Natural killer cell treated with Interleukin-12 subunit alpha and Interleukin-12 subunit beta and Interleukin-15 and Interleukin-18, amount 100 ng/mL, for 72 hours (primary cell): ENCODE measurements at regions not wholly inside any gene's neighbourhood (a gene's known extent, or its start where the extent isn't known, plus 50 kb on each side); places are given as distances from the start of the nearest gene placed in this dataset.

ENCODE experiments used
- ATAC-seq, 2 donors: fragments of 150-1000 bp; cut with Tn5 transposase in 1 of 2; sonication (Bioruptor Pico), chemical (Tn5 transposase) in 1 of 2; 2 replicates each; pipeline ENCODE4 v1.10.0; 2021
- DNase-seq: peaks from one replicate; pipeline ENCODE4 v3.0.0; 2022; ENCODE audit warnings: low spot score
- H3K27ac Mint-ChIP-seq, 2 donors: 1 replicate in 1 of 2; 2 replicates in 1 of 2; pipeline ENCODE4 v1.8.0; 2022; ENCODE audit warnings: mixed read lengths in 2 of 2, mild to moderate bottlenecking in 1 of 2, moderate library complexity in 1 of 2
- H3K27me3 Mint-ChIP-seq, 2 donors: 1 replicate in 1 of 2; 2 replicates in 1 of 2; pipeline ENCODE4 v1.8.0; 2022; ENCODE audit warnings: mixed read lengths in 2 of 2
- H3K36me3 Mint-ChIP-seq: one replicate; pipeline ENCODE4 v1.8.0; 2022; ENCODE audit warnings: mixed read lengths
- H3K4me1 Mint-ChIP-seq, 2 donors: 1 replicate in 1 of 2; 2 replicates in 1 of 2; pipeline ENCODE4 v1.8.0; 2022; ENCODE audit warnings: low read depth in 2 of 2, mixed read lengths in 2 of 2, mild to moderate bottlenecking in 1 of 2
- H3K4me3 Mint-ChIP-seq: one replicate; pipeline ENCODE4 v1.8.0; 2022; ENCODE audit warnings: mixed read lengths
- H3K9me3 Mint-ChIP-seq: 2 replicates; pipeline ENCODE4 v1.8.0; 2022; ENCODE audit warnings: mixed read lengths

DNA sequence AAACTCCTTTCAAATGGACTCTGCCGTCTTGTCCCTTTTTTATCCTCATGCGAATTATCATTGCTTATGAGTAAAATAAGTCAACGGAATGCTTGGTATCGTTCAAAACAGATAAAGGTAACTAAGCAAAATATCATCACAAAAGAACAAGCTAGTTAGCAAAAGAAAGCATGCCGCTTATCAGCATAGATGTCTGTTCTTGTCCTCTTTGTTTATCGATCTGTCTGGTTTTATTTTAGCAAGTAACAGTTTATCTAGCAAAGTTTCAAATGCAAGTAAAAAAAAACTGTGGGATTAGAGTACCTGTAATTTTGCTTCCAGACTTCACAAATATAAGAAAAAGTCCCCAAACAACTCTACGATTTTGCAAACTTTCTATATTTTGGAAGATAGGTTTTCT is 561.5 kb downstream of the USP25 start:
- Mint-ChIP-seq H3K36me3 (no peaks in the 10 kb centered on the region), H3K4me3 (no peak overlapping the region), H3K27ac (no peak overlapping the region), H3K4me1 (no peaks in the 10 kb centered on the region), H3K27me3 (no peaks in the 10 kb centered on the region), H3K9me3 (peaks cover 15% of the 10 kb centered on the region)
- DNase-seq: no peak
- no peak for ATAC-seq

DNA sequence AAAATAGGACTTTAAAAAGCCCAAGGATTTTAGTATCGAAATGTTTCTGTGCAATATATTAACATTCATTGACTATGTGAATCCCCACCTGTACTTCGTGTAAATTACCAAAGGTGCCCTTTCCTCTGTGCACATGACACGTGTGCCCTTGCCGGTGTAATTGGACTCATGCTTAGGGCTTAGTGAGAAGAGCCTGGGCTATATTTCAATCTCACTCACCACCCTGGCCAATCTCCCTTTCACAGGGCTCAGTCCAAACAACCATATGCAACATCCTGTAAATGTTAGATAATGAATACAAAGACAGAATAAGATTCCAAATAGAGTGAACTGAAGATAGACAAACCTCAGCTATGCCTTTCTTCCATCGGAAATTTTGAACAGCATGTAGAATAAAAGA is 564.3 kb downstream of the USP25 start:
- Mint-ChIP-seq H3K27me3 (no peaks in the 10 kb centered on the region), H3K36me3 (no peaks in the 10 kb centered on the region), H3K9me3 (peaks cover 19% of the 10 kb centered on the region), H3K27ac (no peak overlapping the region), H3K4me1 (no peaks in the 10 kb centered on the region), H3K4me3 (no peak overlapping the region)
- DNase-seq (no peak), ATAC-seq (no peak)

DNA sequence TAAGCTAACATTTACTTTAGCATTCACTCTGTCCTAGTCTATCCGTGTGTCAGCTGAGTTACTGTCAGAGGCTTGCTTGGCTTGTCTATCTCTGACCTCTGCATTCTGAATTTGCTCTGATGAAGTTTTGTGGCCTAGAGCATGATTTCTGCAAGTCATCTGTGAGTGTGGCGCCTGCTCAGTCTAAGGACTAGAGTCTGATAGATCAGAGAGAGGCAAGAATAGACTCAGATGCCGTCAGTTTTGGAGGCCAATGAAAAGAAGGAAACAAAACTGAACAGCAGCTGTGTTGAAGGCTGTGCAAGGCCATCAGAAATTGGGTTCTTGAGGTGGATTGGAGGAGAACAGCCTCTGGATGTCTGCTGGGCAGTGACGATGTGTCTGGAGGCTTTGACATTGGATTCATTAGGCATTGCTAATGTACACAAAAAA is 573.1 kb downstream of the USP25 start:
- no peaks in the 10 kb centered on the region for H3K27me3 Mint-ChIP-seq
- H3K4me1 Mint-ChIP-seq: no peaks in the 10 kb centered on the region
- no peaks in the 10 kb centered on the region for H3K36me3 Mint-ChIP-seq
- no peak for ATAC-seq
- H3K4me3 Mint-ChIP-seq: no peak overlapping the region
- no peak overlapping the region for H3K27ac Mint-ChIP-seq
- peaks cover 8% of the 10 kb centered on the region for H3K9me3 Mint-ChIP-seq
- no peak for DNase-seq

DNA sequence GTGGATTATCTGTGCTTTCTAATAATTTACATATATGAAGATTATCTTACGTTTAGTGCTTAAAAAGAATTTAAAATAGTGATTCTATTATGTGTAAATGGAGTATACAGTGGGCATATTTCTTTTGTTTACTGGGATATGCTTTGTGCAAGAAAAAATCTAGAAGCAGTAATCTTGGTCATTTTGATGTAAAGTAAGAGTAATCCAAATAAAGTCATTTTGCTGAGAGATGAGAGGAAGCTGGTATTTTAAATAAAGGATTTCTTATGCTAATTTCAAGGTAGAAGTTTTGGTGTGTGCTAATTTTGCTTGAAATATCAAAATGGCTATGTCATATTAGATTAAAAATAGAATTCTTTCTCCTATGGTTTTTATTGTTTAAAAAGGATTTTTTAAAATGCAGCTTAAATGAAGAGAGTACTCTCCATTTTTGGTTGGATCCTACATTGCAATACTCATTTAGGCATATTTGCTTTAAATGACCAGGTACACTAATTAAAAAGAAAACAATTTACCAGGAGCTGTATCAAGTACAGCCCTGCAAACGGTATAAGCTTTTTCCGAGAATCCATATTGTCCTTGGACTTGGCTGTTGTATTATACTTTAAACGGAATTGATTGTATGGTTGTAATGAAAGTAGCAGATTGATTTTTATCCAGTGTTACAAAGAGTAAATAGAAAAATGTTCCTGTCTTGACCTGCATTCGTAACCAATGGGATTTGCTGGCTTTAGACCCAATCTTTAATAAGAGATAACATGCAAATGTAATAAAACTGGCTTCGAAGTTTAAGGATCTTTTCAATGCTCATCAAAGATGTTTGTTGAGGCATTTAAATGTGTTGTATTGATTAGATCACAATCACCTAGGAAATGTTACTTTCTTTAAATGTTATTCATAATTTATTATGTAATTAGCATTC is 574.7 kb downstream of the USP25 start:
- DNase-seq (no peak), ATAC-seq (no peak)
- H3K36me3 Mint-ChIP-seq: no peaks in the 10 kb centered on the region

DNA sequence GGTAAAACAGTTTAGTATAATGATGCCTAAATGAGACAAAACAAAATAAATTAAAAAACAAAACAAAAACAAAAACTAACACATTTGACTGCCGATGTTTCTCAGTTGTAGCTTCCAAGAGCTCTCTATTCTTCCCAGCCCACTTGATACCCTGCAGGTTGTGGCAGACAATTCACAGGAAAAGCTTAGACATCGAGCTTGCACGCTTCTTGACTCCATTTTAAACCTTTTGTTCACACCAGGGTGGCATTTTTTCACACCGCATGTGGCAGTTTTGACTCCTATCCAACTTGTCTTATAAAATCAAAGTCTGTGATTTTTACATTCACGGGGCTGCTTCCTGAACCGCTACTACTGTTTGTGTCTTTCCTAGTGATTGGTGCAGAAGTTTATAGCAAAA is 575.9 kb downstream of the USP25 start:
- H3K27me3 Mint-ChIP-seq: no peaks in the 10 kb centered on the region
- no peak for ATAC-seq
- no peaks in the 10 kb centered on the region for H3K36me3 Mint-ChIP-seq
- H3K9me3 Mint-ChIP-seq: peaks cover 7% of the 10 kb centered on the region
- DNase-seq: no peak
- no peak overlapping the region for H3K27ac Mint-ChIP-seq
- H3K4me1 Mint-ChIP-seq: no peaks in the 10 kb centered on the region
- H3K4me3 Mint-ChIP-seq: no peak overlapping the region

More for the DNA sequence above, 574.7 kb downstream of the USP25 start:
- H3K4me1 Mint-ChIP-seq: no peaks in the 10 kb centered on the region
- H3K4me3 Mint-ChIP-seq: no peak overlapping the region
- H3K27ac Mint-ChIP-seq: no peak overlapping the region
- peaks cover 8% of the 10 kb centered on the region for H3K9me3 Mint-ChIP-seq
- no peaks in the 10 kb centered on the region for H3K27me3 Mint-ChIP-seq

DNA sequence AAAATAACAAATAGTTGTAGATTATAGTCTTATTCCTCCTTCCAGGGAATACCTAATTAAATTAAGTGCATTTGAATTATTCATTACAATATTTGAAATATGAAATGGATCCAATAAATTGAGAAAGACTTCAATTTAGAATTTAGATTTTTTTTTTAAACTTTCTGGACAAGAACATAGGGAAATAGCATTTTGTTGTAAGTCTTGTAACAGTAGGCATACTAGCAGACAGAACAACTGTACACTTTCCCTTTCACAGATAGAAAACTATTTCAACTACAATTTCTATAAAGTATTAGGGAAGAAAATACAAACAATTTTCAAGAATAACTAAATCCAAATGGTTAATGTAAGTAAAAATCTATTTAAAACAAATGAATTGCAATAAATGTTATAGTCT is 577.5 kb downstream of the USP25 start:
- no peak for ATAC-seq
- H3K4me1 Mint-ChIP-seq: no peaks in the 10 kb centered on the region
- H3K27ac Mint-ChIP-seq: no peak overlapping the region
- peaks cover 4% of the 10 kb centered on the region for H3K9me3 Mint-ChIP-seq
- no peaks in the 10 kb centered on the region for H3K36me3 Mint-ChIP-seq
- no peaks in the 10 kb centered on the region for H3K27me3 Mint-ChIP-seq
- no peak overlapping the region for H3K4me3 Mint-ChIP-seq
- DNase-seq: no peak

DNA sequence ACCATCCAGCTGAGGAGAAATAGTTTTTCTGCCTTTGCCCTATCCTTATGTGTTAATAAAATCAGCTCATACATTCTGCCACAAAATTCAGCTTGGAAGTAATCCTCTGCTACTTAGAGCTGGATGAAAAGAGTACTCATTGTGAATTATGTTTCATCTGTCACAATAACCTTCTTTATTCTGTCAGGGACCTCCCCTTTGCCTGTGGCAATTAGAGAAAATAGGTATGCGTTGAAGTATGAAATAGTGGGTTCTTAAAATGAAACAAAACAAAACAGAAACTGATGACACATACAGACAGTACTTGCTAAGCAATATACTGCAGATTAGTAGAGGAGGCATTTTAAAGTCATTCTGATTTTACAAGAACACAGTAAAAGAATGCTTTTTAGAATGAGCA is 578.5 kb downstream of the USP25 start:
- Mint-ChIP-seq H3K4me3 (no peak overlapping the region), H3K27me3 (no peaks in the 10 kb centered on the region), H3K9me3 (no peaks in the 10 kb centered on the region), H3K36me3 (no peaks in the 10 kb centered on the region), H3K4me1 (no peaks in the 10 kb centered on the region), H3K27ac (no peak overlapping the region)
- ATAC-seq (no peak), DNase-seq (no peak)

DNA sequence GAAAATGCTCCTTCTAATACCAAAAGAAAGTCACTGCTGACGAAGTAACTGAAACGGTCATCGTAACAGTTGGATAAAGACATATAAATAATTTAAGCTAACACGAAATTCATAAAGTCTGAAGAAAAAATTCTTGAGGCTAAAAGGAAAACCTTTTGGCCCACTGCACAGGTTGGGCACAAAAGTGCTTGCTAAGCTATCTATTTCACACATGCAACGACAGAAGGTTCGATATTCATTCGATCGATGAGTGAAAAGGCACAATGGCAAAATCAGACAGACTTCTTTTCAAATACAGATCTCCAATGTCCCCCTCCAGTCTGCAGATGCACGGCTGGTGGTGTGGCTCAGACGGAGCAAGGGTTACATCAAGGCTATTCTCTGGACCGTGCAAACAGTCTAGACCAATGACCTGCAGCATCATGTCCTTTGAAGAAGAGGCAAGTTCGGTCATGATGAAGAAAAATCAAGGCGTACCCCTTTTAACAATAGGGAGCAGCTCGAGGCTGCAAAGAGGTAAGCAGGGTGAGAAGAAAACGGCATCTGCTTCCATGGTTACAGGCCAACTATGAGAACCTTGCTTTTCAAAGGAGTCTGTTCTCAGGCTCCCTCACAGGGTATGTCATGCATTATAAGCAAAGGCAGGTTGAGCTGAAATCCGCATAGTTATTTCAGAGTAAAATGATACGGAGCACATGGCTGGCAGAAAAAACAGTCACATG is 579.6 kb downstream of the USP25 start:
- DNase-seq (no peak), ATAC-seq (no peak)
- Mint-ChIP-seq H3K27ac (no peak overlapping the region), H3K27me3 (no peaks in the 10 kb centered on the region), H3K36me3 (no peaks in the 10 kb centered on the region), H3K4me3 (no peak overlapping the region), H3K4me1 (no peaks in the 10 kb centered on the region), H3K9me3 (no peaks in the 10 kb centered on the region)

DNA sequence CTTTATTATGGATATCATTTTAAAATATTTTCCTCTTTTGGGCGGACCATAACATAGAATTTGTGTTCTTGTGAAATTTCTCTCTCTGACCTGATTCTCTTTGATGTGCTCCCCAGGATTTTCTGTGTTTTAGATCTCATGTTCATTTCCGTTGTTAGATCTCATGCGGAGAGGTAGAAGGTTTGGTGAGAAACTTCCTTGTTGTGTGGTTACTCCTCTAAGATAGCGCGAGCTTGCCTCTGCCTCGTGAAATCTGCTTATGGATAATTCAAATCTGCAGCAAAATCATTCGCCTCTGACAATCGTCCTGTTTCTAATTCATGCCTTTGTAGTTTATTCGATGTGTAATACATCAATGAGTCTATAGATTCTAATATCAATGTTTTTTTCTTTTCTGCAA is 580.4 kb downstream of the USP25 start:
- Mint-ChIP-seq H3K36me3 (no peaks in the 10 kb centered on the region), H3K9me3 (no peaks in the 10 kb centered on the region), H3K4me1 (no peaks in the 10 kb centered on the region), H3K27ac (no peak overlapping the region), H3K4me3 (no peak overlapping the region), H3K27me3 (no peaks in the 10 kb centered on the region)
- ATAC-seq (no peak), DNase-seq (no peak)

DNA sequence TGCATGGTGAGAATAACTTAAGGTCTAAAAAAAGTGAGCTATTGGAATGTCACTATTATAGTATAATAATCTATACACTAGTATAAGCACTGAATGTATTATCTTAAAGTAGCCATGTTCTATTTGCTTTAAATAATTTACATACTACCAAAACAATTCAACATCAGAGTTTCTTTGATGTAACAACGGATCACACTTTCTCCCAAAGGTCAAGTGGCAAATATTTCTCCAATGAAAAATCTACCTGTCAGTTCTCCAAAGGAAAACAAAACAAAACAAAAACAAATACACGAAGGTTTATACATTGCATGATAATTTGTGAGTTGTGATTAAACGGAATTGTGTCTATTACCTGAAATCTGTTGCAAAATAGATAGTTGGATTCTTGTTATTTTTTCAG is 581.4 kb downstream of the USP25 start:
- ATAC-seq (no peak), DNase-seq (no peak)
- Mint-ChIP-seq H3K9me3 (no peaks in the 10 kb centered on the region), H3K4me3 (no peak overlapping the region), H3K27ac (no peak overlapping the region), H3K27me3 (no peaks in the 10 kb centered on the region), H3K36me3 (no peaks in the 10 kb centered on the region), H3K4me1 (no peaks in the 10 kb centered on the region)

DNA sequence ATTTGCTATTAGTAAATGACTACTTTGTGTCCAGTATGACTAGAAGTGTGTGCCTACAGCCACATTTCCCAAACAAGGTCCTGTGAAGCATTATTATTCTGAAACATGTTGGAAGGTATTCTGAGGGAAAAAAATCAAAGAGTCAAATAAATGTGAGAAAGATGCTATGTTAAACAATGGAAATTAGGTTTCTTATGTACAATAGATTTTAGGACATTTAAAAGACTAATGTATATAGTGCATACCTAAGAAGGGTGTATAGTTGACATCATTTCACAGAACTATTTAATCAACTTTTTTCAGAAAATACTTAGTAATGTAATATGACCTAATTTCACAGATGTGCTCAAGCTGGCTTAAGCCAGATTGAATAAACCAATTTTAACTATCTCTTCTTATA is 582.5 kb downstream of the USP25 start:
- DNase-seq: no peak
- no peak overlapping the region for H3K27ac Mint-ChIP-seq
- H3K9me3 Mint-ChIP-seq: no peaks in the 10 kb centered on the region
- no peaks in the 10 kb centered on the region for H3K36me3 Mint-ChIP-seq
- no peak overlapping the region for H3K4me3 Mint-ChIP-seq
- H3K4me1 Mint-ChIP-seq: no peaks in the 10 kb centered on the region
- no peaks in the 10 kb centered on the region for H3K27me3 Mint-ChIP-seq
- no peak for ATAC-seq

DNA sequence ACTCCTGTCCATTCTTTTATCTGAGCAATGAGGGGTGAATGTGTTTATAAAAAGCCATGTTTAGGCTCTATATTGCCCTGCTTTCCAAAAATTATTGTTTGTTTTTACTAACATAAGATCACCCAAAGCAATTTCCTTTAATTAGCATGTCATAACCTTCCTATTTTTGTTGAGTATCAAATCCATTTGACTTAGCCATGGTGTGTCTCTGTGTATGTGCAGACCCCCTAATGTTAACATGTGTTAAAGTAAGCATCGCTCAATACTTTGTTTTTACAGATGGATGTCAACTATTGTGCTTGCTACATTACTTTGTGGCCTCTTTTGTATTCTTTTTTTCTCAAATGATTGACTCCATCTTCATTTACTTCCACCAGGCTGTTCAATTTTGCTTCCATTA is 585.4 kb downstream of the USP25 start:
- H3K4me3 Mint-ChIP-seq: no peak overlapping the region
- no peaks in the 10 kb centered on the region for H3K9me3 Mint-ChIP-seq
- no peak overlapping the region for H3K27ac Mint-ChIP-seq
- H3K36me3 Mint-ChIP-seq: no peaks in the 10 kb centered on the region
- no peaks in the 10 kb centered on the region for H3K4me1 Mint-ChIP-seq
- no peaks in the 10 kb centered on the region for H3K27me3 Mint-ChIP-seq
- DNase-seq: no peak
- ATAC-seq: no peak

DNA sequence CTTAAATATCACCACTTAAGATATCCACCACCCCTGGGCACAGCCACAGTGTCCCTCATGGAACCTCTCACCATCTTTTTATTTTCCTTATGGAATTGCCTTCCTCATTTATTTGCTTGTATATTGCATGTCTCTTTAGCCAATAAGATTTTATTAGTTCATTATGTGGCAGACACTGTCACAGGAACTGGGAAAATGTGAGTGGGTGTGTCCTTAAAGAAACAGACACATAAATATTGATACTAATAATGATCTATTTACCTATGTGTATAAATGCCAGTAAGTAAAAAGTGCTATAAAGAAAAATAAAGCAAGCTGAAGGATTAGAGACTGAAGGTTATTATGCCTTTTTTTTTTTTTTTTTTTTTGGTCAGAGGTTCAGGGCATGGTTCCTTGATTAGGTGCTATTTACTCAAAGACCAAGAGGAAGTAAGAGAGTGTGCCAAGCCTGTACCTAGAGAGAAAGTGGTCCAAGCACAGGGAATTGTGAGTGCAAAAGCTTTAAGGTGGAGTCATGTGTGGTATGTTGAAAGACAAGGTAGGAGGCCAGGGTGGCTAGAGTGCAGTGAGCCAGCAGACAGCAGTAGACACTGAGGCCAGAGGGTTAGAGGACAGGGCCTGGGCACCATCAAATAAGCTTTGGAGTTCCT is 589.0 kb downstream of the USP25 start:
- H3K27ac Mint-ChIP-seq: no peak overlapping the region
- H3K4me1 Mint-ChIP-seq: no peaks in the 10 kb centered on the region
- no peak for ATAC-seq
- no peaks in the 10 kb centered on the region for H3K27me3 Mint-ChIP-seq
- no peaks in the 10 kb centered on the region for H3K9me3 Mint-ChIP-seq
- H3K36me3 Mint-ChIP-seq: no peaks in the 10 kb centered on the region
- no peak for DNase-seq
- H3K4me3 Mint-ChIP-seq: no peak overlapping the region

DNA sequence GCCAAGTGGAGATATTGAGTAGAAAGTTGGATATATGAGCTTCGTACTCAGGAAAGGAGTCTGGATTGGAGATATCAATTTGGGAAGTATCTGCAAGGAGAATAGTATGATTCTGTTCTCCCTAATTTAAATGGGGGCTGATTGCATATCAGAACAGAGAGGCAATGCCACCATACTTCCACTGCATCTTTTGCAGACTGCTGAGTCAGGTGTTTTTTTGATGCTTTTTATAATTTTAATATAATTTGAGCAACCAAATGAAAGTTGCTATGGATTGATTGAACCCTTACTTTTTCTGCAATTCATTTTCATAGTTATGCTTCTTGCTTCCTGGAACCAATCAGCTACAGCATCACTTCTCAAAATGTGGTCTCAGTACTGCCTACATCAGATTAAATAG is 590.3 kb downstream of the USP25 start:
- ATAC-seq: no peak
- Mint-ChIP-seq H3K27ac (no peak overlapping the region), H3K9me3 (no peaks in the 10 kb centered on the region), H3K27me3 (no peaks in the 10 kb centered on the region), H3K36me3 (no peaks in the 10 kb centered on the region), H3K4me1 (no peaks in the 10 kb centered on the region), H3K4me3 (no peak overlapping the region)
- no peak for DNase-seq
